GM21390 (cell line): ENCODE measurements at regions not wholly inside any gene's neighbourhood (a gene's known extent, or its start where the extent isn't known, plus 50 kb on each side); places are given as distances from the start of the nearest gene placed in this dataset.

Experiments used
- ATAC-seq: cut with Tn5 transposase; IDR thresholded peaks from one replicate; pipeline ENCODE4 v1.9.1; 2021; ENCODE audit not compliant: unreplicated experiment

- ATAC-seq: no peak
These were observed 186.1 kb downstream of the BMP2 start for GRCh38 chr20:6953611-6954010.

GRCh38 chr20:6954219-6954618 lies 186.7 kb downstream of the BMP2 start:
- ATAC-seq: no peak

GRCh38 chr20:6956056-6956455 lies 188.6 kb downstream of the BMP2 start:
- ATAC-seq: no peak

GRCh38 chr20:6956574-6956973 lies 189.1 kb downstream of the BMP2 start:
- no peak for ATAC-seq

GRCh38 chr20:6959900-6960312 lies 192.4 kb downstream of the BMP2 start:
- ATAC-seq: no peak

- ATAC-seq: no peak
These were observed 199.2 kb downstream of the BMP2 start for GRCh38 chr20:6966721-6967120.

GRCh38 chr20:6974838-6975237 lies 207.4 kb downstream of the BMP2 start:
- ATAC-seq: no peak

- ATAC-seq: no peak
These were observed 207.8 kb downstream of the BMP2 start for GRCh38 chr20:6975311-6975710.

GRCh38 chr20:6976106-6976900 lies 208.8 kb downstream of the BMP2 start:
- ATAC-seq: no peak

GRCh38 chr20:6979621-6980020 lies 212.1 kb downstream of the BMP2 start:
- ATAC-seq: no peak

GRCh38 chr20:6993011-6993410 lies 225.5 kb downstream of the BMP2 start:
- ATAC-seq: no peak

- ATAC-seq: no peak
These were observed 226.0 kb downstream of the BMP2 start for GRCh38 chr20:6993511-6993910.

- ATAC-seq: no peak
These were observed 227.0 kb downstream of the BMP2 start for GRCh38 chr20:6994452-6994851.

- ATAC-seq: no peak
These were observed 231.4 kb downstream of the BMP2 start for GRCh38 chr20:6998909-6999308.

- no peak for ATAC-seq
These were observed 231.9 kb downstream of the BMP2 start for GRCh38 chr20:6999381-6999780.

GRCh38 chr20:7003598-7003997 lies 236.1 kb downstream of the BMP2 start:
- no peak for ATAC-seq

- no peak for ATAC-seq
These were observed 237.3 kb downstream of the BMP2 start for GRCh38 chr20:7004801-7005200.

- no peak for ATAC-seq
These were observed 243.0 kb downstream of the BMP2 start for GRCh38 chr20:7010527-7010926.

- no peak for ATAC-seq
These were observed 247.8 kb downstream of the BMP2 start for GRCh38 chr20:7015257-7015656.

GRCh38 chr20:7022597-7022996 lies 255.1 kb downstream of the BMP2 start:
- ATAC-seq: no peak

GRCh38 chr20:7025635-7026034 lies 258.1 kb downstream of the BMP2 start:
- no peak for ATAC-seq

GRCh38 chr20:7029019-7029418 lies 261.5 kb downstream of the BMP2 start:
- ATAC-seq: no peak

GRCh38 chr20:7031222-7031621 lies 263.7 kb downstream of the BMP2 start:
- ATAC-seq: no peak
